HG03342 (cell line): ENCODE measurements at regions not wholly inside any gene's neighbourhood (a gene's known extent, or its start where the extent isn't known, plus 50 kb on each side); places are given as distances from the start of the nearest gene placed in this dataset.

ENCODE experiments used
- ATAC-seq: cut with Tn5 transposase; IDR thresholded peaks from one replicate; pipeline ENCODE4 v1.9.1; 2021; ENCODE audit warnings: mild to moderate bottlenecking, moderate library complexity; ENCODE audit not compliant: unreplicated experiment

DNA sequence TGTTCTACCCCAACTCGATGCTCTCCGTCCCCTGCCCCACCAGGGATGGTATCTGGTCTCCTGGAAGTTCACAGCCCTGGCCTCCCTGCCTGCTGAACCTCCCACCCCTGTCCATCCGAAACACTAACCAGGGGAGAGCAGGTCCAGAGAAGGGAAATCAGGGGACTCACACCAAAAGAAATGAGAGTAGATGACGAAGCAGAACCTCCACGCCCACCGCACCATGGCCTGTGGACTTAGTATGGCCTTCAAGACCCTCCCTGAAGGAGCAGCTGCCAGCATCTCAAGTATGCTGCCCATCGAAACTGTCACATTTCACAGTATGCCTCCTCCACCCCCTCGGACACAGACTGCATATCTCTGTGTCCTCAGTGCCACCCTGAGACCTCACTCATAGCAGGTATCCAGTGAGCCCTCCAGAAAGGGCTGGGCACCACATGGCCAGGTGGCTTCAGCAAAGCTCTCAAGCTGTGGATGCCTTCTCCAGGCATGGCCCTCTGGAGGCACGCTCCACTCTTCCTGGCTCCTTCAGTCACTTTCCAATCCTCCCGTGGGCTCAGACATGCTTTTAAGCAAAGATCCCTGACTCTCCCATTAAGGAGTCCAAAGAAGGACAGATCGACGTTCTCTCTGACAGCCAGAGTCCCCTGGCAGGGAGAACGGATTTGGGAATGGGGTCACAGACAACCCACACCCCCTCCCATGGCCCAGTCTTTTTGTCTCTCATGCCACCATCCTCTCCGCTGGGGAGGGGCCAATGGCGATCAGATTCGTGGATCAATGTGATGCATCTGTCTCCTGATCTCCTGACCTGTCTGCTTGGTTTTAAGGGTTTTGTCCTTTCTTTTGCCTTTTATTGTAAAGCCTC, 158.4 kb downstream of the ANKRD60 start:
- no peak for ATAC-seq

DNA sequence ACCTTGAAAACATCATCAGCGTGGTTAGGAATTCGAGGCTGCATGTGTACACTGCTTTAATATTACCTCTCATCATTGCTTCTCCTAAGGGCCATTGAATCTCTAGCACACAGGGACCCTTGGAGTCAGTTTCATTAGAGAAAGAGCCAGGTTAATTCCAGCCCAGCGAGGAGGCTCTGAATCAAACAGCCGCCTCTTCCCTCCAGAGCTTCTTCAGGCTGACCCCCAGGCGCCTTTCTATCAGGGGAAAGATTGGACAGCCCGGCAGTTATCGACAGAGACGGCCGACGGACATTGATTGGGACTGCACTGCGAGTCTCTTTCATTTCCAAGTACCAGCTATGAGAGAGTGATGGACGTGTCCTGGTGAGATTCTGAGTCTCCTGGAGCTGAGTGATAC, 159.2 kb downstream of the ANKRD60 start:
- no peak for ATAC-seq

DNA sequence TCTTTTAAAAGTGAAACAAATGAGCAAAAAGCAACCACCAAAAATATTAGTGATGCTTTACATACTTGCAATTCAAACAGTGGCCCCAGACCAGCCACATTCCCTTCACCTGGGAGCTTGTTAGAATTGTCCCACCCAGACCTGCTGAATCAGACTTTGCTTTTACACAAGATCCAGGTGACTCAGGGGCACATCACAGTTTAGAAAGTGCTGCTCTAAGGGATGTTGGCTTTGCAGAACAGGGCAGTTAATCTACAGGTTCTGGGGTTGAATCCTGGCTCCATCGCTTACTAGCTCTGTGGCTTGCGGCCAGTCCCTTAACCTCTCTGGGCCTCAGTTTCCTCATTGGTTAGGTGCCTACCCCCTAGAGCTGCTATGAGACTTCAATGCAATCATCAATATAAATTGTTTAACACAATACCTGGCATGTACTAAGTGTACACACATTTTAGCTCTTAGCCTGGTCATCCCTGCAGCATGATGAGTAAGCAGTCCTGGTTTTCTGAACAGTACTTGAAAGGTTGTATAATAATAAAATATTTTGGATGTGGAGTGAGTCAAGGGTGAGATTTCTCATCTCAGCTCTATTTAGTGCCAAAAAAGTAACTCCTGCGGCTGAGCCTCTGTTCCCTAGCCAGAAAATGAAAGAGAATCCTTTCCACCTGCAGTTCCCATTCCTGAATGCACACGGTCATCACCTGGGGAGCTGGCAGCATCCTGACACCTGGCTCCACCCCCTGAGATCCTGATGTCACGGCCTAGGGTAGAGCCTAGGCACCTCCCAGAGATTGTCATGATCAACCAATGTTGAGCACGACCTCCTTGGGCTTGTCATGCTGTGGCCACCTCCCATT, 162.7 kb downstream of the ANKRD60 start:
- ATAC-seq: no peak

DNA sequence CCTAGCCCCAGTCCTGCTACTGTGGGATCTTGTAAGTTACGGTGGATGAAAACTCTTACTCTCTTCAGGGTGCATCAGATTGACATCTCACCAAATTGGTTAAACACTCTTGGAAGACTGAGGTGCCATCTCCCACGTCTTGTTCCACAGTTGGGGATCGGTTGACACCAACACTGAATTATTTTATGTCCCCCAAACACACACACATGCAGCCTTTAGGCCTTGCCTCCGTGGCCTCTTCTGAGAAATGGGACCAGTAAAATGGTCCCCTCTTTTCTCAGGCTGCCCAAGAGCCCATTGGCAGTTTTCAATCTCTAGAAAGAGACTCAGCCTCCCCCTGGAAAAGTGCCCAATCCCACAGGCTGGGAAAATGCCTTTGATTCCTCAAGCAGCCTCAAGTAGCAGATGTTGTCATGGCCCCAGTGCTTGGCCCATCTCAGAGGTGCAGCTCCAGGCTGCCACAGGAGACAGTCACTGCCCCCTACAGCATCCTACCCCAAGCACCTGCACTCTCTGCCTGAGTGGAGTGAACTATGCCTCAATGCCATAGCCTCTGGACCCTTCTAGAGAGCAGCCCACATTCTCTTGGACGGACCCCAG, 163.9 kb downstream of the ANKRD60 start:
- no peak for ATAC-seq

DNA sequence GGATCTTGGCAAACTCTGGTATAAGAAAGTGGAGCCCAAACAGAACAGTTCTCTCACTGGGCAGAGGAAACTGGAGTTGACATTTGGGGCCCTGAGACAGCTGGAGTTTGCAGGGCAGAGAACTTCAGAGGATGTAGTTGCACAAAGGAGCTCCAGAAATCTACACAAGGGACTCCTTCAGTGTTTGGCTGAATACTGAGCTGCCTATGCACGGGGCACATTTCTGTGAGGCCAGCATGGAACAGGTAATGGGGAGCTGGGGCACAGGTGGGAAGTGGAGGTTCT, 169.3 kb downstream of the ANKRD60 start:
- no peak for ATAC-seq

DNA sequence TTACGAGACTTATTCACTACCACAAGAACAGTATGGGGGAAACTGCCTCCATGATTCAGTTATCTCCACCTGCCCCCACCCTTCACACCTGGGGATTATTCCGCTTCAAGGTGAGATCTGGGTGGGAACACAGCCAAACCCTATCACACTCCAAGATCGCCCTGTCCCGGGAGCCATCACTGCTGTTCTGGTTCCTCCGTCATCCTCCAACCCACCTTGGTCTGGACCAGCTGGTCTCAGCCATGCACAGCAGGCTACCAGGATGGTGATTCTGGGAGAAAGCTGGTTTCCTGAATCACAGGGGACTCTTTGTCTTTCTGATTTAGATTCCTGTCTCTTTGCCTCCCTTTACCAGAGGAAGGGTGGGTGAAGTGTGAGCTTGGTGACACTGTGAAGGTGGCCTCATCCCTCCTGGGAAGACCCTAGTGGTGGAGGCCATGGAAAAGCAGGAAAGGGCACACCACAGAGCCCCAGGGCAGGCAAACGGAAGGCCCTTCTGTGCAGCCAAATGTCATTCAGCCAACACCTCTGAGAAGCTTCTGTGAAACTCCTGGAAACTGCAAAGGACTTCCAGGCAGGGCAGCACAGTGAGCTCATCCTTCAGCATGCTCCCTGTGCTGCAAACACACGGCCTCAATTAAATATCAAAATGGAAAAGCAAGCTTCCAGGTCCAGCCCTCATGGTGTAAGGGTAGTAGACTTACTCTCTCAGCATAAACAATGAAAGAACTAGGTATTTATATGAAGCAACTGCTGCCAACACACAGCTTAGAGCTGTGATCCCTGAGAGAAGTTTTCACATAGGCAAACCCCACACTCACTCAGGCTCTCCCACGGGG, 169.8 kb downstream of the ANKRD60 start:
- ATAC-seq: no peak

DNA sequence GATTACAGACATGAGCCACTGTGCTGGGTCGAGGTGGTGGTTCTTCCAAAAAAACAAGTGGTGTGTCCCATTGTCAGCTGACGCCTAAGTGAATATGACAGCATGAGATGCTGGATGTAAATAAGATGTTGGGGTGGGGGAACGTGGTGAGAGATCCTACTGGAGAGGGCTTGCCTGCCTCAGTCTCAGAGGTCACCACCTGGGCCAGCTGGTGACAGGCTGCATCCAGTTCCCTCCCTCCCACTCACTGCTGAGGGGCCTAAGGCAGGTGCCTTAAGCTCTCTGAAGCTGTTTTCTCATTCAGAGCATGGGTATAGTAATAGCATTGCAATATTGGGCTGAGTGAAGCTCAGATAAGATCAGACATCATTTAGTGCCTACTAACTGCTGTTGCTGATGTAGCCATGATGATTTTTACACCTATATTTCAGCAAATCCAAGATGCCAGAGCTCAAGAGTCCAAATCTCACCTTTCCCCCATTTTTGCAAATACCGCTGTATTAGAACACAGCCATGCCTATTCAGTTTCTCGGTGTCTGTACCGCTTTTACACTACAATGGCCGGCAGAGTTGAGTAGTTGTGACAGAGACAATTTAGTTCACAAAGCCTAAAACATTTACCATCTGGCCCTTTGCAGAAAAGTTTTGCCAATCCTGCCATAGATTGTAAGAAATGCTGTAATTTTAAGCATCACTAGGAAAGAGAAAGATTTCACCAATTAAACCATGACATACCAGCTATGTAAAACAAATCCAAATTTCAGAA, 171.3 kb downstream of the ANKRD60 start:
- no peak for ATAC-seq

DNA sequence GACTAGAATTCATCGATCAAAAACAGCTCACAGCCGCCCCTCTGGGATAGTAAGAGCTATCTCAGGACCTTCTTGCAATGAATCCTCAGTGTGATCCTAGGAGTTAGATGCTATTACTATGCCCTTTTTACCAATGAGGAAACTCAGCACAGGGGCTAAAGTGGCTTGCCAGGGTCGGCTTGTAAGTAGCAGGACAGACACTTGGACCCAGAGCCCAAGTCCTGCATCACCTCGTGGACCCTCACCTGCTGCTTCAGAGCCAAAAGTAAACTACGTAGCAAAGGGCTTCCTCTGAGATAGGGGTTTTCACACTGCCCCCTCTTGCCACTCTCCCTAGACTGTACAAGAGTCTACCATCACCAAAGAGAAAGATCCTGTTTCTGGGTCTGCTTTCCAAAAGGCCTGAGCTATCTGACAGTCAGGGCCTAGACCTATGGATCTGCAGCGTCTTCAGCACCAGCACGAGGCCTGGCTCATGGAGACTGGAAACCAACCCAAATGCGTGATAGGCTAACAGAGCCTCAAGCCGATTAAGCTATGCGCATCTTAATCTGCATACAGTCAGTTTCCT, 172.3 kb downstream of the ANKRD60 start:
- ATAC-seq: no peak

DNA sequence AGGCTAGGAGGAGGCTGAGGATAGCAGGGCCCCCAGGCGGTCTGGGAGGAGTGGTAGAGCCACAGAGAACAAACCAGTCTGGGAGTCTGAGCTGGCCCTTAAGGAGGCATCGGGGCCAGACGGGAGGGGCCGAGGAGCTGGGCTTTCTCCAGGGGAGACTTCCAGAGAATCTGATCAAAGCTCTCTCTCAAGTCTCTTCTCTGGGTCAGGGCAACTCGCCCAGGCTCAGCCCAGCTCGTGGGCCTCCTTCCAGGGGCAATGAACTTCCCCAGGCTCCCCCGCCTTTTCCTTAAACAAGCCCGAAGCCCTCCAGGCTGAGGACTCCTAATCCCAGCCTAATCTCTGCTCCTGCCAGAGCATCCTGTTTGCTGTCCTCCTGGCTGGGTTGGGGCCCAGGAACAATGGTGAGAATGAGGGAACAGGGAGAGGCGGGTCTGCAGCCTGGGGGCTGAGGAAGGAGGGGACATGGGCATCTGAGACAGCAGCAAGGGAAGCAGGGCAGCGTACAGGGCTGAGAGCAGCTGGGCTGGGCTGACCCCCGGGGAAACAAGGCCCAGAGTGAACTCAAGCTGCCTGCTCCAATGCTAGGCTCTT, 173.6 kb downstream of the ANKRD60 start:
- ATAC-seq: no peak

DNA sequence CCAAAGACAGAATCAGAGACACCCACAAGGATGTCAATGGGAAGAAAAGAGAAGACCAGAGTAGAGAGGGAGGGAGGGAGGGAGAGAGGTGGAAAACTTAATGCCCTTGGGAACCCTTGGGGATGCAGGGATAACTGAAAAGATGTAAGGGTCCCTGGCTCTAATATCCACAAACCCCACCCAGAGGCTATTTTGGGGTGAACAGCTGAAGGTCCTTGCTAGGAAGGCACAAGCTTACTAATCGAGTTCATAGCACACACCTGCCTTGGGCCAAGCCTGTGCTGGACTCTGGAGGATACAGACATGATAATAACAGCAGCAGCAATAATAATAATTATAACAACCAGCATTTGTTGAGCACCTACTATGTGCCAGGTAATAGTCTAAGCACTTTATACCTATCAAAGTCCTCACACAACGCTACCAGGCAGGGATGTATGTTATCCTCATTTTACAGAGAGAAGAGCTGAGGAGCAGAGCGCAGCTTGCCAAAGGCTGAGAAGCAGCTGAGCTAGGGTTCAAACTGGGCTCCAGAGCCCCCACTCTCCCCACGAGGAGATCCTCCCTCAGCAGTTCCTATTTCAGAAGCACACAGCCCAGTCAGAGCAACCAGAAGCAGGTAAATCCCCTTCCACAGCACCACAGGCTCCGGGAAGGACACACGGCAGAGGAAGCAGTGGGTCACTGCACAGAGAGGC, 174.2 kb downstream of the ANKRD60 start:
- no peak for ATAC-seq

DNA sequence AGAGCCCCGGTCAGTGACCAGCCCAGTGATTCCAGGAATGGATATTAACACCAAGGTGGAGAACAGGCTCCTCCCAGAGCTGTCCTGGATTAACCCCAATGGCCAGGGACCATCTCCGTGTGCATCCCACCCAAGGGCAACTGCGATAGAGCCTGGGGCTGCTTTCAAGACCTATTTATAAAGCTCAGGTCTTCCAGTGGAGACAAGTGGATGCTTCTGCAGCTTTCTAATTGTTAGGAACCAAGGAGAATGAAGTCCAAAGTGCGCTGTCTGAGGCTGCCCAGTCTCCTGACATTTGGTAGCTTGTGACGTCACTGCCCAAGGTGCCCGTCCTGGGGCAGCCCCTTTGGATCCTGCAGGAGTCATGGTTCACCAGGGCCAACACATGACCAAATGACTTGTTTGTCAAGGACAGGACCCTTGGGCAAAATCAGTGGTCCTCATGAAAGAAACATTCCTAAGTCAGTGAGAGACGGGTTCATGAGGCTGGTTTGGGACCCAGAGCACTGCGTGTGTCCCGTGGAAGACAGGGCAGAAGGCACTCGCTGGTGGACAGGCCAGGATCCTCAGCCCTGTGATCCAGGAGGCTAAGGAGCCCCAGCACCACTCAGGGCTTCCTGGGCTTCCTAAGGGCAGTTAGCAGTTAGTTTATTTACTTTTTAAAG, 174.9 kb downstream of the ANKRD60 start:
- no peak for ATAC-seq

DNA sequence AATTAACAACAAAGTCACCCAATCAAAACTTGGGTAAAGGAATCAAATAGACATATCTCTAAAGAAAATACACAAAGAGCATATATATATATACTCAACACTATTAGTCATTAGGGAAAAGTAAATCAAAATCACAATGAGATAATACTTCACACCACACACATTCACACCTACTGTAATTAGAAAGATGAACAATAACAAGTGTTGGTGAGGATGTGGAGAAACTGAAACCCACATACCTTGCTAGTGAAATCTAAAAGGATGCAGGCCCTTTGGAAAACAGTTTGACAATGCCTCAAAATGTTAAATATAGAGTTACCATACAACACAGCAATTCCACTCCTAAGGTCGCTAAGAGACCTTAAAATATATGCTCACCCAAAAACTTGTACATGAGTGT, 177.1 kb downstream of the ANKRD60 start:
- no peak for ATAC-seq

DNA sequence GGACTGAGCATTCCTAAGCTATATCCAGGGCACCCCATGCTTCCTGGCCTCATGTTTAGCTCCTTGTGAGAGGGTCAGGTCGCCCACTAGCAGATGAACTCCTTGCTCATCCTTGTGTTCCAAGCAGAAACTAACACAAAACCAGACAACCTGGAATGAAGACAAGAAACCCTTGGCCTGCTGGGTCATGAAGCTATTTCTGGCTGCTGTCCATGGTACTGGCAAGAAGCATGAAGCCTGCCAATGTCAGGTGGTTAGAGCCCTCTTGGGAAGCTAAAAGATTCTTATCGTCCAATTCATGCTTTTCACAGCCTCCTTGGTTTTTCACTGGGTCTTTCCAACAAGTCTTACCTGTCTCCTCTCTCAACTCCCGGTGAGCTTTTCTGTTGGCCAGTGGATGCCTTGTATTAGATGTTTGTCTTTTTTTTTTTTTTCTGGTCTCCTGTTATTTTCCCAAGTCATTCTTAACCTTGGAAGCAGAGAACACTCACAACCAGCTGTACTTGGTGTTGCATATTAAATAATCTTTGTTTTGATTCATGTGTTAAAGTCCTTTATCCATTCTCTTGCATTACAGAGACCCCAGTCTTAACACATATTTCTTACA, 180.3 kb downstream of the ANKRD60 start:
- no peak for ATAC-seq

DNA sequence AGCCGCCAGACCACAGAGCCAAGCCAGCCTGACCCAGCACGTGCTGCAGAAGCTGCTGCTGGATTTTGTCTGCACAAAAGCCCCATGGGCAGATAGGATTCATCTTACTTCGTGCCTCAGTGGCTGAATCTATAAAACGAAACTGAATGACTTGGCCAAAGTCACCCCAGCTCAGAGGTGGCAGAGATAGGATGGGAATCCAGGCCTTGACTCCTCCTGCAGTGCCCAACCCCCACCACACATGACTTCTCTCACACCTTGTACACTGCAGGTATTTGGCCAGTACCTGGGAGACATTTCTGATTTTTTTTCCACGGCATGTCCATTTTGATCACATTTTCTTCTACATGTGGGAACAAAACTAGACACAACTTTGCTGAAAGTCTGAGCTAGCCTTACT, 182.1 kb downstream of the ANKRD60 start:
- ATAC-seq: no peak

DNA sequence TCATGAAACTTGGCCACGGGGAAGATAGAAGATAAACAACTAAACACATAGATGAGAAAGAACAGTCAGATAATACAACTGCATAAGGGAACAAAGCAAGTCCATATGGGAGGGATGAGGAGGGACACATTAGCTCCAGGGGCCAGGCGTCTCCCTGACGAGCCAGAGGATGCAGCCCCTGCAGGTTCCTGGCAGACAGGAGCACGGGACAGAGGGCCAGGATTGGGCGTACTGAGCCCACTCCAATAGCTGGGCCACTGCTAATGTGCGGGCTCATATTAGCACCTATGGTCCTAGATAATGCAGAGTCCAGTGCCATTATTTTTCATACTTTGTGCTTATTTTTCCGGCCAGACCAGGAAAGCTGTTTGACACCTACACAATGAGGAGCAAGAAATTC, 182.9 kb downstream of the ANKRD60 start:
- ATAC-seq: no peak

DNA sequence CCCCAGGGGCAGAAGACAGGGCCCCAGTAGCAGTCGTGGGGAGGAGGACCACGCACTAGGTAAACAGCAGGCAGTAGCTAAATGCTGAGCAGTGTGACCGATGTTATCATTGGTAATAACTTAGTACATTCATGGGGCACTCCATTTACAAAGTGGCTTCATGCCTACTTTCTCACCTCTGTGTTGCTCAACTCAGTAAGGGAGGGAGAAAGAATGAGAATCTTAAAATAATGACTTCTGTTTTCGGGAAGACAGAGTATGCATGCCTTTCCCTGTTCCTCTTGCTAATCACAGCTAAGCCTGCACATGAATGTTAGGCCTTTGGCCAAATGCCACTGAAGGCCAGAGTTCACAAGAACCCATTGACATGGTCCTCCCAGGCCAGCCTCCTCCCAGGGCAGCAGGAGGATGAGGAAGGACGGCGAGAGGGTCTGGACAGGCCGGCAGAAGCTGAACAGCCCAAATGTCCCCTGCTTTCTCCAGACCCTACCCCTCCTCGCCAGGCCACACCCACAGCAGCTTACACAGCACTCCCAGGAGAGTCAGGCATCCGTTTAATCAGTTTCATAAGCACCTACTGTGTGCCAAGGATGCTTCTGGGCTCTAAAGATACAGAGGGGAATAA, 183.4 kb downstream of the ANKRD60 start:
- ATAC-seq: no peak

DNA sequence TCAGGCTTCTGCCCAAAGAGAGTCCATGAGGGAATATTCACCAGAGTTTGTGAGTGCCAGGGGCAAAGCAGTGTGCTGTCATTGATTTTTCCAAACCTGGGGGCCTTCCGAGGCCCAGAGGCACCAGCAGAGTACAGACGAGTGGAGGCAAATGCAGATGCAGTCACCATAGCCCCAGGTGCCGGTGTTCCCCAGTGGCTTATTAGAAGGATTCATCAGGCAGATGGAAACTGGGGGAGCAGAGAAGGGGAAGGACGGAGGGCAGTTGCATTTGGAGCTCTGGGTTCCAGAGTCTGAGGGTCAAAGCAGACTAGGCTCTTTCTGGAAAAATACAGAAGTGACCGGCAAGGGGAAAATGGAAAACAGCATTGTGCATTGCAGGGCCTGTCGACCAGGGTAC, 184.2 kb downstream of the ANKRD60 start:
- no peak for ATAC-seq
